ENCODE measurements at regions not wholly inside any gene's neighbourhood (a gene's known extent, or its start where the extent isn't known, plus 50 kb on each side); places are given as distances from the start of the nearest gene placed in this dataset.

DNA sequence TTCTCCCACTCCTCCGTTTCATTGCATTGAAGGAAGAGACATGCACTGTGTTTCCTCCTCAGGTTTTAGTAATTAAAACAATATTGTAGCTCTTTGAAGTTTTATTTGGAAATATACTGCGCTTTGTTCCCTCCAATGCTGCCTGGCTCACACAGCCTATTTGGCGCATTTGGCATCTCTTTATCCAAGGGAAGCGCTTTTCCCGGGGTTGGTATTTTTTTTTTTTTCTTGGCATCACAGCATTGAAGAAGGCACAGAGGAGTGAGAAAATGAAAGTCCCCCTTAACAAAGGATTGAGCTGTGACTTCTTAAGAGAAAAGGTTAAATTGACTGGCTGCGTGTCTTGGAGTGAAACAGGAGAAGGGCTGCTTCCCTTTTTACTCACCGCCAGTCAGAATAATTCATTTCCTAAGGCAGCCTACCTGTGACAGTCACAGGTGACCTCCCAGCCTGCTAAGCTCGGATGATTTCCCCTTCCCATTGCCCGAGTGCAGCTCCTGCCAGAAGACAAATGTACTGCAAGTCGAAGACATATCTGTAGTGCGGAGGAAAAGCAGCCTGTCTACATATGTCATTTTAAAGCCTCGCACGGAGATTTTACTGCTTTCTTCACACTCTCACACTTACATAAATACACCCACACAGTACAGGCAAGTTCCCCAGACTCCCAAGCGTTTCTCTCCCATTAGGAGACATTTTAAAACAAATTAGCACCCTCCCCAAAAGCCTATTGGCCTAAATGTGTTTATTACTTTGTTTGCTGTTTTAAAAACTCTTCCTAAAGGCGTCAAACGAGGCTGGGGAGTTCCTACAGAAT is 665.5 kb upstream of the ZNF608 start:
- Histone ChIP-seq H3K4me3 (ENCODE audit: low read depth in 2 of 2, low read length in 2 of 2) (peak overlapping the region in 1 of 2 experiments; percentile 30; a peak in 2 of 4 replicates), H3K9me3 (ENCODE audit: control insufficient read depth, insufficient read depth, low read depth, low read length) (peaks cover 9% of the 10 kb centered on the region; the same call in 1 of the 2 replicates), H3K27ac (ENCODE audit: low read length) (peak overlapping the region; percentile 95), H3K27me3 (ENCODE audit: control insufficient read depth, insufficient read depth, low read length) (no peaks in the 10 kb centered on the region), H3K36me3 (ENCODE audit: control insufficient read depth, insufficient read depth, low read length) (no peaks in the 10 kb centered on the region), H3K4me1 (ENCODE audit: control insufficient read depth, insufficient read depth, low read length) (peaks cover 72% of the 10 kb centered on the region)
- ChIA-PET POLR2A (interaction anchor here (0.6 to 0.7 kb wide), 4 partner anchors 48 to 667 kb away, joined by 3 to 6 read pairs (median 3); no protein-coding TSS in a partner anchor), CTCF (interaction anchor here (1.1 kb wide), 1 partner anchor 752 kb away, joined by 6 read pairs; no protein-coding TSS in a partner anchor)
- in situ Hi-C loops (cut with HindIII; ENCODE audit: low pct_unique_long_range_greater_than_20kb, low sequenced_read_pairs) = no loop called here
- ATAC-seq (no peak), DNase-seq (ENCODE audit: low read depth, low spot score) (no peak)
- TF ChIP-seq TCF7L2 (IDR thresholded peaks at IDR 0.05; ENCODE audit: low read depth, low read length) (peak; percentile 79), POLR2AphosphoS5 (IDR thresholded peaks at IDR 0.05; ENCODE audit: low read depth, low read length) (no peak), SIN3A (IDR thresholded peaks at IDR 0.05; ENCODE audit: borderline replicate concordance, insufficient read depth, low read depth, low read length) (no peak)
- TF ChIP-seq, protein P1, sequence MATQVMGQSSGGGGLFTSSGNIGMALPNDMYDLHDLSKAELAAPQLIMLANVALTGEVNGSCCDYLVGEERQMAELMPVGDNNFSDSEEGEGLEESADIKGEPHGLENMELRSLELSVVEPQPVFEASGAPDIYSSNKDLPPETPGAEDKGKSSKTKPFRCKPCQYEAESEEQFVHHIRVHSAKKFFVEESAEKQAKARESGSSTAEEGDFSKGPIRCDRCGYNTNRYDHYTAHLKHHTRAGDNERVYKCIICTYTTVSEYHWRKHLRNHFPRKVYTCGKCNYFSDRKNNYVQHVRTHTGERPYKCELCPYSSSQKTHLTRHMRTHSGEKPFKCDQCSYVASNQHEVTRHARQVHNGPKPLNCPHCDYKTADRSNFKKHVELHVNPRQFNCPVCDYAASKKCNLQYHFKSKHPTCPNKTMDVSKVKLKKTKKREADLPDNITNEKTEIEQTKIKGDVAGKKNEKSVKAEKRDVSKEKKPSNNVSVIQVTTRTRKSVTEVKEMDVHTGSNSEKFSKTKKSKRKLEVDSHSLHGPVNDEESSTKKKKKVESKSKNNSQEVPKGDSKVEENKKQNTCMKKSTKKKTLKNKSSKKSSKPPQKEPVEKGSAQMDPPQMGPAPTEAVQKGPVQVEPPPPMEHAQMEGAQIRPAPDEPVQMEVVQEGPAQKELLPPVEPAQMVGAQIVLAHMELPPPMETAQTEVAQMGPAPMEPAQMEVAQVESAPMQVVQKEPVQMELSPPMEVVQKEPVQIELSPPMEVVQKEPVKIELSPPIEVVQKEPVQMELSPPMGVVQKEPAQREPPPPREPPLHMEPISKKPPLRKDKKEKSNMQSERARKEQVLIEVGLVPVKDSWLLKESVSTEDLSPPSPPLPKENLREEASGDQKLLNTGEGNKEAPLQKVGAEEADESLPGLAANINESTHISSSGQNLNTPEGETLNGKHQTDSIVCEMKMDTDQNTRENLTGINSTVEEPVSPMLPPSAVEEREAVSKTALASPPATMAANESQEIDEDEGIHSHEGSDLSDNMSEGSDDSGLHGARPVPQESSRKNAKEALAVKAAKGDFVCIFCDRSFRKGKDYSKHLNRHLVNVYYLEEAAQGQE (IDR thresholded peaks at IDR 0.05; ENCODE audit: insufficient read depth in 1 of 2, low read depth in 2 of 2, low read length in 1 of 2) = no peak
- intact Hi-C loops (cut with micrococcal nuclease; ENCODE audit: unreplicated experiment) = loop anchor here (5.0 to 10.0 kb wide), 4 partner anchors 163 to 1475 kb away; partner anchors contain the start of gene ZNF608
- no TSS peak for BruUV-seq (replicated peaks)

DNA sequence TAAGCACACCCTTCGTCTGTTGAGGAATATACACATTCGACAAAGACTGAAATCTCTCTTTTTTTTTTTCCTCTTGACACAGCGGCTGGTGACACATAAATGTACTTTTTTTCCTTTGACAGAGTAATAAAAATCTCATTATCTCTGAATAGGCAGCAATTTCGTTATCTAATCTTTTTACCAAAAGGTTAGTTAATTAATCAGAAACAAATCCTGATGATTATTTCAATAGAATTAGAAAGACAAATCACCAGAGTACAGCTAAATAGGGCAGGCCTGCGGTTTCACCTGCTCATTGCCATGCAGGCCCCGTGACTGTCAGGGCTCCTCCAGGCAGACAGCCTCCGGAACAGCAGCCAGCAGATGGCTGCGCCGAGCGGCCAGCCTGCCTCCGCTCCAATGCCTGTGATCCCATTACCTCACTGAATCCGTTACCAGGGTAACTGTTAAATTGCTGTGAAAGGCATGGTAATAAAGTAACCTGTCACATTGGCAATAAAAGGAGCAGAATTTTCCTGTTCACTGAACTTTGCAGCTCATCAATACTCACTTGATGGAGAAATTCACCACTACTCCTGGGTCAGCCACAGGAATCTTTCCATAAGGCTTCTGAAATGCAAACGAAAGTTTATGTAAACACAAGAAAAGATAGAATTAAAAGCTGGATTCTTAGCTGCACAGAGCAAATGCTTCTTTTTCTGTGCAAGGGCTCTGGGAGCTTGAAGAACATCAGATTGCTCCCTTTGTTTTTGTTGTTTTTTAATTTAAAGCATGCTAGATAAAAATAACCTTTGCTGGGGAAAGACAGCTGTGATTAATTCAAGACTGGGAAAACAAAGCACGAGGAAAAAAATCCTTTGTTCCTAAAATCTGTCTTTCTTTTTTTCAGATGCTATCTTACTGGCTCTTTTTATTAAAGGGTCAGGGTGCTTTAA is 666.4 kb upstream of the ZNF608 start:
- no peaks in the 10 kb centered on the region for H3K36me3 ChIP-seq (ENCODE audit: control insufficient read depth, insufficient read depth, low read length)
- ATAC-seq (peak; percentile 80), DNase-seq (ENCODE audit: low read depth, low spot score) (no peak)
- in situ Hi-C loops (cut with HindIII; ENCODE audit: low pct_unique_long_range_greater_than_20kb, low sequenced_read_pairs) = no loop called here
- H3K9me3 ChIP-seq (ENCODE audit: control insufficient read depth, insufficient read depth, low read depth, low read length) = peaks cover under 1% of the 10 kb centered on the region; the same call in 1 of the 2 replicates
- TF ChIP-seq, protein P2, sequence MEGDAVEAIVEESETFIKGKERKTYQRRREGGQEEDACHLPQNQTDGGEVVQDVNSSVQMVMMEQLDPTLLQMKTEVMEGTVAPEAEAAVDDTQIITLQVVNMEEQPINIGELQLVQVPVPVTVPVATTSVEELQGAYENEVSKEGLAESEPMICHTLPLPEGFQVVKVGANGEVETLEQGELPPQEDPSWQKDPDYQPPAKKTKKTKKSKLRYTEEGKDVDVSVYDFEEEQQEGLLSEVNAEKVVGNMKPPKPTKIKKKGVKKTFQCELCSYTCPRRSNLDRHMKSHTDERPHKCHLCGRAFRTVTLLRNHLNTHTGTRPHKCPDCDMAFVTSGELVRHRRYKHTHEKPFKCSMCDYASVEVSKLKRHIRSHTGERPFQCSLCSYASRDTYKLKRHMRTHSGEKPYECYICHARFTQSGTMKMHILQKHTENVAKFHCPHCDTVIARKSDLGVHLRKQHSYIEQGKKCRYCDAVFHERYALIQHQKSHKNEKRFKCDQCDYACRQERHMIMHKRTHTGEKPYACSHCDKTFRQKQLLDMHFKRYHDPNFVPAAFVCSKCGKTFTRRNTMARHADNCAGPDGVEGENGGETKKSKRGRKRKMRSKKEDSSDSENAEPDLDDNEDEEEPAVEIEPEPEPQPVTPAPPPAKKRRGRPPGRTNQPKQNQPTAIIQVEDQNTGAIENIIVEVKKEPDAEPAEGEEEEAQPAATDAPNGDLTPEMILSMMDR (IDR thresholded peaks at IDR 0.05) = peak; percentile 83
- TF ChIP-seq, protein P1 (IDR thresholded peaks at IDR 0.05; ENCODE audit: insufficient read depth in 1 of 2, low read depth in 2 of 2, low read length in 1 of 2) = no peak
- TF ChIP-seq TCF7L2 (IDR thresholded peaks at IDR 0.05; ENCODE audit: low read depth, low read length) = peak; percentile 84
- peak overlapping the region; percentile 11 to 34; a peak in 3 of 4 replicates for H3K4me3 ChIP-seq (ENCODE audit: low read depth in 2 of 2, low read length in 2 of 2)
- H3K27me3 ChIP-seq (ENCODE audit: control insufficient read depth, insufficient read depth, low read length) = no peaks in the 10 kb centered on the region
- peaks cover 67% of the 10 kb centered on the region for H3K4me1 ChIP-seq (ENCODE audit: control insufficient read depth, insufficient read depth, low read length)
- CTCF ChIA-PET = interaction anchor here (0.6 to 0.9 kb wide), 3 partner anchors 300 to 1126 kb away, joined by 4 to 6 read pairs (median 4); no protein-coding TSS in a partner anchor
- intact Hi-C loops (cut with micrococcal nuclease; ENCODE audit: unreplicated experiment) = loop anchor here (5.0 to 10.0 kb wide), 4 partner anchors 162 to 1476 kb away; partner anchors contain the start of gene ZNF608
- H3K27ac ChIP-seq (ENCODE audit: low read length) = peak overlapping the region; percentile 95
- POLR2A ChIA-PET = interaction anchor here (0.6 kb wide), 4 partner anchors 17 to 463 kb away, joined by 3 to 12 read pairs (median 5); no protein-coding TSS in a partner anchor
- BruUV-seq (replicated peaks) = no TSS peak
